Choroid plexus epithelial cell (primary cell): ENCODE measurements at regions not wholly inside any gene's neighbourhood (a gene's known extent, or its start where the extent isn't known, plus 50 kb on each side); places are given as distances from the start of the nearest gene placed in this dataset.
A peak's percentile ranks its signal among the peaks of the same experiment; 100 is the strongest.

Experiments
- DNase-seq: peaks from one replicate; pipeline ENCODE4 v3.0.0-alpha.2; 2010; ENCODE audit warnings: low read depth
- H3K4me3 ChIP-seq: 2 replicates; pipeline ENCODE4 v1.5.1; 2011; ENCODE audit warnings: low read depth, mild to moderate bottlenecking, control low read depth, low read length, moderate library complexity
- TF ChIP-seq, protein P1 (sequence below): conservative IDR thresholded peaks from 2 replicates; pipeline ENCODE4 v1.5.1; 2011; ENCODE audit warnings: low read depth, mild to moderate bottlenecking, control low read depth, inconsistent platforms, low read length, moderate library complexity

DNA sequence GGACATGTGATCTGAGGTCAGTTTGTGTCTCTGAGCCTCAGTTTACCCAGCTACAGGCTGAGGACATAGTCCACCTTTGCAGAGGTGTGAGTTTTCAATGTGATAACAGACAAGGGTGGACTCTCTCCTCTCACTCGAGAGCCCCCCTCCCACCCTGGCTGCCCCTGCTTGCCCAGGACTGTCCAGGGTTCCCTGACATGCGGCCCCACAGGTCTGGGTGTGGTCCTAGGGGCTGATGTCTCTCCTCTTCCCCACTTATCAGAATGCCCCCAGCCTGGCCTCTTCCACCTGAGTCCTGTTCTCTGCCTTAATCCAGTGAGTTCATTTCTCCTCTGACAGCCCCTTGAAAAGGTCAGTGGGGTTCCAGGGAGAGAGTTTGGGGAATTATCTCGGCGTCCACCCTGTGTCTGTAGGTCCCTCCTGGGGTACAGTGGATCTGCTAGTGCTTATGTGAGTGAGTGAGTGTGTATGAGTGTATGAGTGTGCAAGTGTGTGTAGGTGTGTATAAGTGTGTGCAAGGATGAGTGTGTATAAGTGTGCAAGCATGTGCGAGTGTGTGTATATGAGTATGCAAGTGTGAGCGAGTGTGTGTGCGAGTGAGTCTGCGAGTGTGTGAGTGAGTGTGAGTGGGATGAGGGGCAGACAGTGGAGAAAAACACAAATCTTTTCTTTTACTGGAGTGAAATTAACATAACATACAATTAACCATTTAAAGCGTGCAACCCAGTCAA is 175.0 kb downstream of the IRF8 start:
- TF ChIP-seq, protein P1, sequence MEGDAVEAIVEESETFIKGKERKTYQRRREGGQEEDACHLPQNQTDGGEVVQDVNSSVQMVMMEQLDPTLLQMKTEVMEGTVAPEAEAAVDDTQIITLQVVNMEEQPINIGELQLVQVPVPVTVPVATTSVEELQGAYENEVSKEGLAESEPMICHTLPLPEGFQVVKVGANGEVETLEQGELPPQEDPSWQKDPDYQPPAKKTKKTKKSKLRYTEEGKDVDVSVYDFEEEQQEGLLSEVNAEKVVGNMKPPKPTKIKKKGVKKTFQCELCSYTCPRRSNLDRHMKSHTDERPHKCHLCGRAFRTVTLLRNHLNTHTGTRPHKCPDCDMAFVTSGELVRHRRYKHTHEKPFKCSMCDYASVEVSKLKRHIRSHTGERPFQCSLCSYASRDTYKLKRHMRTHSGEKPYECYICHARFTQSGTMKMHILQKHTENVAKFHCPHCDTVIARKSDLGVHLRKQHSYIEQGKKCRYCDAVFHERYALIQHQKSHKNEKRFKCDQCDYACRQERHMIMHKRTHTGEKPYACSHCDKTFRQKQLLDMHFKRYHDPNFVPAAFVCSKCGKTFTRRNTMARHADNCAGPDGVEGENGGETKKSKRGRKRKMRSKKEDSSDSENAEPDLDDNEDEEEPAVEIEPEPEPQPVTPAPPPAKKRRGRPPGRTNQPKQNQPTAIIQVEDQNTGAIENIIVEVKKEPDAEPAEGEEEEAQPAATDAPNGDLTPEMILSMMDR = no peak
- no peak overlapping the region for H3K4me3 ChIP-seq
- DNase-seq = no peak

DNA sequence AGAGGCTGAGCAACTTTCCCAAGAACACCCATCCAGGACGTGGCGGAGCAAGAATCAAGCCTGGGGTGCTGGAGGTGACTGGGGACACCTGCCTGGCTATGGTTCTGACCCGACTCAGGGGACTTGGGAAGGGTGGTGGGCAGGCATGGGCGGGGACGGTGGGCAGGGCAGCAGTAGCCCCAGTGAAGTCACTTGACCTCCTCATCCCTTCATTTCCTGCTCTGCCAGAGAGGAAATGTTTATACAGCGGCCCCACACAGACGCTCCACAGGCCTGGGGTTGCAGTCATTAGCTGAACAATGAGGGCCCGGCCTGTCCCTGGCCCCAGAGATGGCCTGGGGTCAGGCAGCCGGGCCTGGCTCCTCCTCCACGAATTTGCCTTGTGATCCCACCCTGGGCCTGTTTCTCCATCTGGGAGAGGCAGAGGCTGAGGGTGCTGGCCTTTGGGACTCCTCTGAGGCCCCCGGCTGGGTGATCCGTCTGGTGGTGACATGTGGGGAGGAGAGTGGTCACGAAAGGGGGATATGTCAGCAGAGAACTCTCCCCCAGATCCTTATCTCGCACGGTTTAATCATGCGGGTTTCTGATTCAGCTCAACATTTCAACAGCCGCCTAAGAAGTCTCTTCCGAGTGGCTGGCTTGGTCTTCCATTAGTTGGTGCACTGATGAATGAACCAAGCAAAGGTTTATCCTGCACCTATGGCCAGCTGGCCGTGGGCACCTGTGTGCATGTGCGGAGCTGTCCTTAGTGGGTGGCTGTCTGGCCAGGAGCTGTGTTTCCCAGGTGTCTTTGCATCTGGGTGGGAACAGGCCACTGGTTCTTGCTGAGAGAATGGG is 175.9 kb downstream of the IRF8 start:
- TF ChIP-seq, protein P1 = no peak
- peak; percentile 31 for DNase-seq
- no peak overlapping the region for H3K4me3 ChIP-seq

DNA sequence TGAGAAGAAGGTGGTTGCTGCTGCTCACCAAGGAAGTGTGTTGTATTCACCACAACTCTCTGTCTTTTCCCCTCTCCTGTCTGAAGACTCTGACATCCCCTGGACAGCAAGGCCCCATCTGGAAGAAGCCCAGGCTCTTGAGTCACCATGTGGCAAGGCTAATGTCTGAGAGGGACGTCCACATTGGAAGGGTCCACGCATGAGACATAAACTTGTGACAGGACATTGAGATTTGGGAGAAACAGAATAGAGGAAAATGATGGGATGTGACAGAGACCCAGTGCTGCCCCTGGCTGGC is 176.5 kb downstream of the IRF8 start:
- H3K4me3 ChIP-seq = no peak overlapping the region
- TF ChIP-seq, protein P1 = no peak
- no peak for DNase-seq

DNA sequence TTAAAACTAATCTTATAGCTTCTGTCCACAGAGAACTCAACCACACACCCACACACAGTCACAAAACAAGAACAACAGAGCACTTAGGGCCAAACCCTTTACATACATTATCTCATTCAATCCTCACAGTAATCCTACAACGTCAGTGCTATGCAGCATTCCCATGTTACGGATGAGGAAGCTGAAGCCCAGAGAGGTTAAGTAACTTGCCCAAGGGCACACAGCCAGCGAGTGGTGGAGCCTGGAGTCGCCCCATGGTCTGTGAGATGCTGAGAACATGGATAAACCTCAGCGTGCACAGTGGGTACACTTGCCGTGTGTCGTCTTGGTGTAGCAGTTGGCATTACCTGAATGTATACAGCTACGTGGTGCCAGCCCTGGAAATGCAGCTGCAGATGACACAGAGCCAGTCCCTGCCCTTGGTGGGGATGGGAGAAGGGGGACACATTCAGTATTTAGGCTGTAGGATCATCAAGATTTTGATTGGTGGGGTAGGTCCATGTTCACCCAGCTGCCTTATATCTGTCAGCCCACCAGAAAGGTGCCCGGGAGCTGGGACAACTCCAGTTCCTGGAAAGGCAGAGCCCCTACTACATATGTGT is 177.0 kb downstream of the IRF8 start:
- DNase-seq = no peak
- TF ChIP-seq, protein P1 = no peak
- no peak overlapping the region for H3K4me3 ChIP-seq

- no peak for DNase-seq
- no peak overlapping the region for H3K4me3 ChIP-seq
- TF ChIP-seq, protein P1 = no peak
These were observed 177.6 kb downstream of the IRF8 start for GRCh38 chr16:86076606-86077005.

DNA sequence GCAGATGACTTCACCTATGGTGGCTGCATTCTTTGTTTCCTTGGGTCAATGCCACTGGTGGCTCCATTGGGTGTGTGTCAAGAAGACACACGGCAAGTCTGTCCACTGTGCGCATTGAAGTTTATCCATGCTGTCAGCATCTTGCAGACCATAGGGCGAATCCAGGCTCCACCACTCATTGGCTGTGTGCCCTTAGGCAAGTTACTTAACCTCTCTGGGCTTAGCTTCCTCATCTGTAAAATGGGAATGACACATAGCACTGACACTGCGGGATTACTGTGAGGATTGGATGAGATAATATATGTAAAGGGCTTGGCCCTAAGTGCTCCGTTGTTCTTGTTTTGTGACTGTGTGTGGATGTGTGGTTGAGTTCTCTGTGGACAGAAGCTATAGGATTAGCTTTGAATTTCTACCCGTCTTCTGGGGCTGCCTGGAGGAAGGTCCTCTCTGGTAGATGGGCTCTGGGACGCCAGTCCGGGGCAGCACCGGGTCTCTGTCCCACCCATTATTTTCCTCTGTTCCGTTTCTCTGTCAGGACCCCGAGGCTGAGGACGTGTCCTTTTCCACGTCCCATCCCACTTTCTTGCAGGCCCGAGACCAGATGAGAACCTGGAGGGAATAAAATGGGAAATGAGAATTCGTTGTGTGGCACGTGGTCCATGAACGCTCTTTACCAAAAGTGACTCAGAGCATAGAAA is 178.4 kb downstream of the IRF8 start:
- DNase-seq = no peak
- TF ChIP-seq, protein P1 = no peak
- H3K4me3 ChIP-seq = no peak overlapping the region
